ENCODE measurements at regions not wholly inside any gene's neighbourhood (a gene's known extent, or its start where the extent isn't known, plus 50 kb on each side); places are given as distances from the start of the nearest gene placed in this dataset.
"Not testable (repeated sequence)": the region's sequence is repeated elsewhere in the genome, so short reads cannot be mapped to it uniquely, and the experiment has no call there.

- DNase-seq: no peak
Measured at GRCh38 chr3:160047876-160048275, 59.2 kb downstream of the IL12A start.

- DNase-seq: no peak
Measured at GRCh38 chr3:160049038-160049437, 60.4 kb downstream of the IL12A start.

DNA sequence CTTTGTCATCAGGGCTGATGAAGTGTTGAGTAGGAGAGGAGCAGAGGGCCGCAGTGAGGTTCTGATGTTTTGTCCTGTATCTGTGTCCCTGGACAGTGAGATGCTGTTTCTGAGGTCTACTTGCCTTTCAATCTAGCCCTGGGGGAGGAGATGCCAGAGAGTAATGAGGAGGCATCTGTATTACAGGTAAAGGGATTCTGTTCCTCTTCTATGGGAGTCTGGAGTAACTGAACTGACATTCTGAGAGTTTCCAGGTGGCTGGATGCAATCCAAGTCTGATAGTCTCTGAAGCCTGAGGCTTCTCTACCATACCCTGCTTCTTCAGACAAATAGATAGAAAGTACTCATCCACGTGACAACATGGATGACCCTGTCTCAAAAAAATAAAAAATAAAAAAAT lies 60.9 kb downstream of the IL12A start:
- DNase-seq: no peak

GRCh38 chr3:160049988-160050387 lies 61.4 kb downstream of the IL12A start:
- no peak for DNase-seq

DNA sequence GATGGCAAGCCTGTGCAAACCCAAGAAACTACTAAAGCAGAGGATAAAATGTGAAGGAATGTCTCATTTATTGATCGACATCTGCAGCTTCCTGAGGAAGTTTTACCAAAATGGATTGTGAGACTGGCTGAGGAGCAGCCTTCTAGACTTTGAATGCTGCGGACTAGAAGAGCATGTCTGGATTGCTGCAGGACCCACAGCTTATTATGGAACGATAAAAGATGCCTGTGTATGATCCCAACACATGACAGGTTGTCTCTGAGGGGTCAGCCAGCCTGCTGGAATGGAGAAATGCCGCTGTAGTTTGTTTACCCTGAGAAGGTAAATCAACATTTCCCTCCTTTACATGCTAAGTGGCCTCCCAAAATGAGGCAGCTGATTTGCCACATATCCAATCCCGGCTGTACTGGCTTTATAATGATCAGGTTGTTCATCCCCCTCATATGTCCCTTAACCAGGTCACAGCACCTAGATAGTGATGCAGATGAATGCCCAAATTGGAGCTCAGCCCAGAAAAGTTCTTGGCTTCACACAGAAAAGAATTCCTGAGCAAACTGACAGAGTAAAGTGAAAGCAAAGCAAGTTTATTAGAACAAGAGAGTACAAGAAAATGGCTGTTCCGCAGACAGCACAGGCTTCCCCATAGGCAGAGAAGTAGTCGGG lies 63.9 kb downstream of the IL12A start:
- no peak for DNase-seq

DNA sequence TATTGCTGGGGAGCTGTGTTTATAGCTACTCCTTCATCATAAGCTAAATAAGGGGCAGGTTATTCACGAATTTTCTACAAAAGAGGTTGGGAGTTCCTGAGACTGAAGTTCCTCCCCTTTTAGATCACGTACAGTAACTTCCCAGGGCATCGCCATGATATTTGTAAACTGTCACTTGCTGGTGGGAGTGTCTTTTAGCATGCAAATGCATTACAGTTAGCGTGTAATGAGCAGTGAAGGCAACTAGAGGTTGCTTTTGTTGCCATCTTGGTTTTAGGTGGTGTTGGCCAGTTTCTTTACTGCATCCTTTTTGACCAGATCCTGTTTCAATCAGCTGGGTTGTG lies 64.4 kb downstream of the IL12A start:
- no peak for DNase-seq

DNA sequence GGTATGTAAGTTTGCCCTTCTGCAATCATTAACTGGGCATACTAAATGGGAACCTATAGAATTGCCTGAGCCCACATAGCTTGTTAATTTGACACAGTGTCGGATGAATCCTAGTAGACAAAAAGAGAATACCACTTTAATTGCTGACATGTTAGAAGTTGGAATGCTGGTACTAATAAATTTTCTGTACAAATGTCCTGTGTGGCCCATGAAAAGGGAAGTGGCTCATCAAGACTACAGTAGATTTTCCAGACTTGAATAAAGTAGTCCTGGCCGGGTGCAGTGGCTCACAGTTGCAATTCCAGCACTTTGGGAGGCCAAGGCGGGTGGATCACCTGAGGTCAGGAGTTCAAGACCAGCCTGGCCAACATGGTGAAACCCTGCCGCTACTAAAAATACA lies 66.2 kb downstream of the IL12A start:
- DNase-seq: not testable (repeated sequence)

DNA sequence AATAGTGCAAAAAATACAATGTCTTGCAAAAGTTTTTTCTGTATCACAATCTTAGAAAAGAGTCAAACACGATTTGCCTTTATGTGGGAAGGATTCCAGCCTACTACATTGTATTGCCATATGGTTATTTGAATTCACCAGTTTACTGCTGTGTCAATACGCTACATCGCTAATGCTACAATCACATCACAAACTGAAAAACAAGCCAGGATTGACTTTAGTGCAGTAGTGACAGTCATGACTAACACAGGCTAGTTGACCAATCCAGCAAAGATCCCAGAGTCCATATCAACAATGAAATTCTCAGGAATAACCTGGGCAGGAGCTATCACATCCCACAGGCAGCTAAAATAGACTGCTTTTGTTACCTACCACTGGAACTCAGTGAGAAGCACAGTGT lies 67.0 kb downstream of the IL12A start:
- no peak for DNase-seq

DNA sequence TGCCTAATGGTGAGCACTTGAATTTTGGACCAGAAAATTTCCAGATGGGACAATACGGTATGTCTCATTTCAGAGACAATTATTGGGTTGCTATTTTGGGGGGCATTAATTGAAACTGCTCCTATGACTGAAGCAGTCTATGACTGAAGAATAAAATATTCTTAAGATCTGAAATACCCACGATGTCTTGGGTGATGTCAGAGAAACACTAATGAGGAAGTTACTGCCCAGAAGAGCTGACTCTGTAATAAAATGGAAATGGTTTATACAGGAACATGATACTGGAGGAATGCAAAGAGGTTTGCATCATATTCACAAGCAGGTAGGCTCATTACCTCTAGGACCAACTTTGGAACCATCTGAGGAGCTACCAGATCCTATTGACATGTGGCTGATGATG lies 68.7 kb downstream of the IL12A start:
- DNase-seq: no peak

DNA sequence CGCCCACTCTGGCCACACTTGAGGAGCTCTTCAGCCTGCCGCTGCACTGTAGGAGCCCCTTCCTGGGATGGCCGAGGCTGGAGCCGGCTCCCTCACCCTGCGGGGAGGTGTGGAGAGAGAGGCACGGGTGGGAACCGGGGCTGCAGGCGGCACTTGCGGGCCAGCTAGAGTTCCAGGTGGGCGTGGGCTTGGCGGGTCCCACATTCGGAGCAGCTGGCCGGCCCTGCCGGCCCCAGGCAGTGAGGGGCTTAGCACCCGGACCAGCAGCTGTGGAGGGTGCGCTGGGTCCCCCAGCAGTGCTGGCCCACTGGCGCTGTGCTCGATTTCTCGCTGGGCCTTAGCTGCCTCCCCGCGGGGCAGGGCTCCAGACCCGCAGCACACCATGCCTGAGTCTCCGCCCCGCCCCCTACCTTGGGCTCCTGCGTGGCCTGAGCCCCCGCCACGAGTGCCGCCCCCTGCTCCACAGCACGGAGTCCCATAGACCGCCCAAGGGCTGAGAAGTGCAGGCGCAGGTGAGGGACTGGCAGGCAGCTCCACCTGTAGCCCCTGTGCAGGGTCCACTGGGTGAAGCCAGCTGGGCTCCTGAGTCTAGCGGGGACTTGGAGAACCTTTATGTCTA lies 71.9 kb downstream of the IL12A start:
- no peak for DNase-seq

DNA sequence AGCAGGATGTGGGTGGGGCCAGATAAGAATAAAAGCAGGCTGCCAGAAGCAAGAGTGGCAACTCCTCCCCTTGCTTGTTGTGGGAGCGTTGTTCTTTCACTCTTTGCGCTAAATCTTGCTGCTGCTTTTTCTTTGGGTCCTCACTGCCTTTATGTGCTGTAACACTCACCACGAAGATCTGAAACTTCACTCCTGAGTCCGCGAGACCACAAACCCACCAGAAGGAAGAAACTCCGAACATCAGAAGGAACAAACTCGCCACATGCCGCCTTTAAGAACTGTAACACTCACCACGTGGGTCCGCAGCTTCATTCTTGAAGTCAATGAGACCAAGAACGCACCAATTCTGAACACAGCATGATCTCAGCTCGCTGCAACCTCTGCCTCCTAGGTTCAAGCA lies 72.9 kb downstream of the IL12A start:
- no peak for DNase-seq

DNA sequence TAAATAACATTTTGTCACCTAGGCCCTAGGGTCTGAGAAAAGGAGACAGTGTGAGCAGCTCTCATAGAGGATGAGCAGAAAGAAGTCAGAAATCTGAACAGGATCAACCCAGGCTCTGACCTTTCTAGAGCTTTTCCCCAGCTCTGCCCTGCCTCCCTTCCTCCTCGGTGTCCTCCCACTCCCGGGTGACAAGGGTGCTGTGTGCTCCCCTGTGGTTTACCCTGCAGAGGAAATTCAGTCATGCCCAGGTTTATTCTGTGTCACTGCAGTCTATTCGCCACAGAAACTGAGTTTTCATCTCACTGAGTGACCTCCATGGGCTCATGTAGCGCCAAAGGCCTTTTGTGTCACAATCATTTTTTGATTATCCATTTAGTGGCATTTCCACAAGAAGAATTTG lies 76.6 kb downstream of the IL12A start:
- no peak for DNase-seq

- no peak for DNase-seq
Measured at GRCh38 chr3:160065786-160066185, 77.2 kb downstream of the IL12A start.

DNA sequence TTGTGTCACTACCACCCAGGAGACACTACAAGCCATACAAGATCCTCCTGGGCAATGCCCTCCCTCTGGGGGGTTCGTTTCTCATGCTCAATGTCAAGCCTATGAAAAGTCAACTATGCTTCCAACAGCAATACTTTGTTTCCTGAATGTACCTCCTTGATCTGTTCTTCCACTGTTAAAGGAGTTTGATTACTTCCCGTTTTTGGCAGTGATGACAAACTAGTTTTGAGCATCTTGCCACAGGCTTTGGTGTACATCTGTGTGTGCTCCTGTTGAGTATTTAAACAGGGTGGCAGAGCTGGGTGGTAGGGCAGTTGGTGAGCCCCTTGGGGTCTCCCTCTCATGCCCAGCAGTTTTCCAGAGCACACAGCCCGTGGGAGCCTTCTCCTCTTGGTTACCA lies 81.4 kb downstream of the IL12A start:
- no peak for DNase-seq

- no peak for DNase-seq
Measured at GRCh38 chr3:160076519-160076918, 87.9 kb downstream of the IL12A start.

- no peak for DNase-seq
Measured at GRCh38 chr3:160078533-160078932, 89.9 kb downstream of the IL12A start.

DNA sequence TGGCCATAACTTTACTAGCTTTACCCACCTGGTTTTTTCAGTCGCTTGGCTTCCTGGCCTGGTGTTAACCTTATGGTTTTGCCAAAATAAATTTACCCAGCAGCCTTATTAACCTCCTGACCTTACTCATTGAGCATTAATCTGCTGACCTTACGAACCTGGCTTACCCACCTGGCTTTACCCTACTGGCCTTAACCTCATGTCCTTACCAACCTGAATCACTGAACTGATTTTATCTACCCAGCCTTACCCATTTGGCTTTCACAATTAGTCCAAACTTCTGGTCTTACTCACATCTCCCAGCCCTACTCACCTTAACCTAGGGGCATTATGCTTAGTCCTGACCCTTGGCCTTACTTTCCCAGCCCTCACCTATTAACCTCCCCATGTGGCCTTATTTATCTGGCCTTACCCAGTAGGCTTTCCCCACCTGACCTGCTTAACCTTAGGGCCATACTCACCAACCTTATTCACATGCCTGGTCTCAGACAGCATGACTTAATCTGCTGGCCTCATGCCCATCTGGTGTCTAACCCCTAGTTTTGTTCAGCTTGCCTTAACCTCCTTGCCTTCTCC lies 93.4 kb downstream of the IL12A start:
- no peak for DNase-seq

- DNase-seq: no peak
Measured at GRCh38 chr3:160084998-160085397, 96.4 kb downstream of the IL12A start.

DNA sequence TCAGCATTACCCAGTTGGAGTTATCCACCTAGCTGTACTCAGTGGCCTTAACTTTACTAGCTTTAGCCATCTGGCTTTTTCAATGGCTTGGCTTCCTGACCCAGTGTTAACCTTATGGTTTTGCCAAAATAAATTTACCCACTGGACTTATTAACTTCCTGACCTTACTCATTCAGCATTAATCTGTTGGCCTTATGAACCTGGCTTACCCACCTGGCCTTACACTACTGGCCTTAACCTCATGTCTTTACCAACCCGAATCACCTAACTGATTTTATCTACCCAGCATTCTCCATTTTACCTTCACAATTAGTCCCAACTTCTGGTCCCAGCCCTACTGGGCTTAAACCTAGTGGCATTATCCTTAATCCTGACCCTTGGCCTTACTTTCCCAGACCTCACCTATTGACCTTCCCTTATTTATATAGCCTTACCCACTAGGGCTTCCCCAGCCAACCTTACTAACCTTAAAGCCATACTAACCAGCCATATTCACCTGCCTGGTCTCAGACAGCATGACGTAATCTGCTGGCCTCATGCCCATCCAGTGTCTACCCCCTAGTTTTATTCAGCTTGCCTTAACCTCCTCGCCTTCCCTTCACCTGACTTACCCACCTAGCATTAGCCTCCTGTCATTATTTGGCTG lies 100.0 kb downstream of the IL12A start:
- no peak for DNase-seq

DNA sequence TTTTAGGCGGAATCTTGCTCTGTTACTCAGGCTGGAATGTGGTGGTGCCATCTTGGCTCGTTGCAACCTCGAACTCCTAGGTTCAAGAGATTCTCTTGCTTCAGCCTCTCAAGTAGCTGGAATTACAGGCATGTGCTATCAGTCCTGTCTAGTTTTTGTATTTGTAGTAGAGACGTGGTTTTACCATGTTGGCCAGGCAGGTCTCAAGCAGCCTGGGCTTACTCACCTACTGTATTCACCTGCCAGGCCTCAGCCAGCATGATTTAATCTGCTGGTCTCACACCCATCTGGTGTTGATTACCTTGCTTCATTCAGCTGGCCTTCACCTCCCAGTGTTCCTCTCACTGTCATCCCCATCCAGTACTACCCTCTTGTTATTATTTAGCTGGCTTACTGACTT lies 102.0 kb downstream of the IL12A start:
- DNase-seq: no peak

DNA sequence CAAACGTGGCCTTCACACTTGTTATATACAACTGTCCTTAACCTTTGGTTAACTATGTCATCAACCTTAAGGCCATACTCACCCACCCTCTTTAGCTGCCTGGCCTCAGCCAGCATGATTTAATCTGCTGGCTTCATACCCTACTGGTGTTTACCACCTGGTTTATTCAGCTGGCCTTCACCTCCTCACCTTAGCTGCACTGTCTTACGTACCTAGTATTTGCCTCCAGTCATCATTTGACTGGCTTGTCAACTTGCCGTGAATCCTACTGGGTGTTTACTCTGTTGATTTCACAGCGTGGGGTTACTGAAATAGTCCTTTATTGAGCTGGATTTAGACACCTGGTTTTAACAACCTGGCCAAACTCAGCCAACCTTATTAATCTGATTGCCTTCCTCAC lies 102.8 kb downstream of the IL12A start:
- DNase-seq: no peak

DNA sequence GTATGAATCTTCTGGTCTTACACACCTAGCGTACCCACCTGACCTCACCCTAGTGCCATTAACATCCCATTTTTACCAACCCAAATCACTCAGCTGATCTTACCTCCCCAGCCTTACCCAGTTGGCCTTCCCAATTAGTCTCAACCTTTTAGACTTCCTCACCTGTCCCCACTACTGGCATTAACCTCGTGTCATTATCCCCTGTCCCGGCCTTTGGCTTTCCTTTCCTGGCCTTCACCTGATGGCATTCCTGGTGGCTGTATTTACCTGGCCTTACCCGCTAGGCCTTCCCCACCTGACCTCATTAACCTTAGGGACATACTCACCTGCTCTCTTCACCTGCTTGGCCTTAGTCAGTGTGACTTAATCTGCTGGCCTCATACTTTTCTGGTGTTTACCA lies 104.1 kb downstream of the IL12A start:
- no peak for DNase-seq

DNA sequence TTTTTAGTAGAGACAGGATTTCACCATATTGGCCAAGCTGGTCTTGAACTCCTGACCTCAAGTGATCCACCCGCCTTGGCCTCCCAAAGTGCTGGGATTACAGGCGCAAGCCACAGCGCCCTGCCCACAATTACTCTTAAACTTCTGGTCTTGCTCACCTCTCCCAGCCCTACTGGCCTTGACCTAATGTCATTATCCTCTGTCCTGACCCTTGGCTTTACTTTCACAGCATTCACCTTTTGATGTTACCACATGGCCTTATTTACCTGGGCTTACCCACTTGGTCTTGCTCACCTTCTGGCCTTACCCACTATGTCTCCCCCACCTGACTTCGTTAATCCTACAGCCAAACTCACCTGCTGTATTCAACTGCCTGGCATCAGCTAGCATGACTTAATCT lies 105.9 kb downstream of the IL12A start:
- no peak for DNase-seq

DNA sequence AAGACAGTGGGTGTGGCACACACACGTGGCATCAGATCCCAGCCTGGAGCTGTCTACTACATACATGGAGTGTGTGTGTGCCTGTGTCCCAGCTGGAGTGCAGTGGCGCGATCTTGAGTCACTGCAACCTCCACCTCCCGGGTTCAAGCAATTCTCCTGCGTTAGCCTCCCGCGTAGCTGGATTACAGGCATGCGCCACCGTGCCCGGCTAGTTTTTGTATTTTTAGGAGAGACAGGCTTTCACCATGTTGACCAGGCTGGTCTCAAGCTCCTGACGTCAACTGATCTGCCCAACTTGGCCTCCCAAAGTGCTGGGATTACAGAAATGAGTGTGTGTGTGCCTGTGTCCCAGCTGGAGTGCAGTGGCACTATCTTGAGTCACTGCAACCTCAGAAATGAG lies 108.8 kb downstream of the IL12A start:
- DNase-seq: no peak
